CD14-positive monocyte (primary cell): ENCODE measurements at regions not wholly inside any gene's neighbourhood (a gene's known extent, or its start where the extent isn't known, plus 50 kb on each side); places are given as distances from the start of the nearest gene placed in this dataset.

ENCODE experiments used
- DNase-seq, 3 donors: peaks; one replicate each; pipeline ENCODE4 v3.0.0-alpha.2; 2011 to 2022
- H2AFZ ChIP-seq: 2 replicates; pipeline ENCODE4 v1.6.0; 2012; ENCODE audit warnings: mild to moderate bottlenecking, low read depth, low read length, inconsistent platforms; ENCODE audit not compliant: insufficient read depth, poor library complexity, severe bottlenecking
- H3K27ac ChIP-seq, 2 donors: 1 replicate in 1 of 2; 2 replicates in 1 of 2; pipeline ENCODE4 v1.5.1; 2012 to 2013; ENCODE audit warnings: low read length in 2 of 2, control low read depth in 1 of 2, inconsistent platforms in 1 of 2, low read depth in 1 of 2, mild to moderate bottlenecking in 1 of 2
- H3K27me3 ChIP-seq, 2 donors: one replicate each; pipeline versions ENCODE4 v1.6.0 to v1.6.1; 2011 to 2013; ENCODE audit warnings: low read length in 2 of 2; ENCODE audit not compliant: control insufficient read depth in 2 of 2, insufficient read depth in 2 of 2
- H3K36me3 ChIP-seq, 2 donors: replicated peaks in 1 of 2; 1 replicate in 1 of 2; 2 replicates in 1 of 2; pipeline versions ENCODE4 v1.5.1 to v1.6.1; 2012 to 2013; ENCODE audit warnings: low read length in 2 of 2, control low read depth in 1 of 2, inconsistent platforms in 1 of 2, mild to moderate bottlenecking in 1 of 2; ENCODE audit not compliant: insufficient read depth in 2 of 2, control insufficient read depth in 1 of 2
- H3K4me1 ChIP-seq, 2 donors: 1 replicate in 1 of 2; 2 replicates in 1 of 2; pipeline versions ENCODE4 v1.5.1 to v1.6.1; 2012 to 2013; ENCODE audit warnings: low read length in 2 of 2, control low read depth in 1 of 2, inconsistent platforms in 1 of 2, mild to moderate bottlenecking in 1 of 2, moderate library complexity in 1 of 2; ENCODE audit not compliant: insufficient read depth in 2 of 2, control insufficient read depth in 1 of 2
- H3K4me2 ChIP-seq: replicated peaks from 2 replicates; pipeline ENCODE3; 2012; ENCODE audit warnings: low read length, moderate library complexity, mild to moderate bottlenecking; ENCODE audit not compliant: poor library complexity, severe bottlenecking; ENCODE audit errors: extremely low read depth
- H3K4me3 ChIP-seq, 3 experiments: fragments of 200-600 bp in 1 of 3; sonication (generic) in 1 of 3; replicated peaks in 1 of 3; 1 replicate in 2 of 3; 2 replicates in 1 of 3; pipeline ENCODE4 v1.5.1; 2011 to 2013; ENCODE audit warnings: low read length in 3 of 3, mild to moderate bottlenecking in 3 of 3, control low read depth in 2 of 3, low read depth in 2 of 3, inconsistent platforms in 1 of 3, moderate library complexity in 1 of 3
- H3K79me2 ChIP-seq: 2 replicates; pipeline ENCODE4 v1.6.0; 2012; ENCODE audit warnings: mild to moderate bottlenecking, control low read depth, inconsistent platforms, low read length, moderate library complexity; ENCODE audit not compliant: insufficient read depth
- H3K9ac ChIP-seq: 2 replicates; pipeline ENCODE4 v1.6.0; 2017; ENCODE audit warnings: low read length, mild to moderate bottlenecking; ENCODE audit not compliant: insufficient read depth, poor library complexity, severe bottlenecking
- H3K9me3 ChIP-seq, 2 donors: replicated peaks in 1 of 2; 1 replicate in 1 of 2; 2 replicates in 1 of 2; pipeline versions ENCODE4 v1.5.1 to v1.6.1; 2012 to 2013; ENCODE audit warnings: low read length in 2 of 2, control low read depth in 1 of 2; ENCODE audit not compliant: control insufficient read depth in 1 of 2, insufficient read depth in 1 of 2
- H4K20me1 ChIP-seq: 2 replicates; pipeline ENCODE4 v1.6.0; 2012; ENCODE audit warnings: mild to moderate bottlenecking, low read length, control low read depth, moderate library complexity; ENCODE audit not compliant: insufficient read depth
- H3K27ac Mint-ChIP-seq, 7 donors: one replicate each; pipeline ENCODE4 v1.8.0; 2020; ENCODE audit warnings: mild to moderate bottlenecking in 7 of 7, mixed read lengths in 7 of 7, moderate library complexity in 6 of 7, inconsistent platforms in 2 of 7
- H3K27me3 Mint-ChIP-seq, 3 donors: one replicate each; pipeline ENCODE4 v1.8.0; 2021 to 2022; ENCODE audit warnings: low read depth in 3 of 3, mild to moderate bottlenecking in 3 of 3, mixed read lengths in 3 of 3, moderate library complexity in 3 of 3, inconsistent platforms in 1 of 3
- H3K36me3 Mint-ChIP-seq, 2 donors: one replicate each; pipeline ENCODE4 v1.8.0; 2020; ENCODE audit warnings: mixed read lengths in 2 of 2, inconsistent platforms in 1 of 2, mild to moderate bottlenecking in 1 of 2
- H3K4me1 Mint-ChIP-seq: one replicate; pipeline ENCODE4 v1.8.0; 2020; ENCODE audit warnings: mild to moderate bottlenecking, mixed read lengths
- H3K4me3 Mint-ChIP-seq, 2 donors: one replicate each; pipeline ENCODE4 v1.8.0; 2020; ENCODE audit warnings: mild to moderate bottlenecking in 2 of 2, mixed read lengths in 2 of 2, moderate library complexity in 1 of 2
- H3K9me3 Mint-ChIP-seq, 7 donors: one replicate each; pipeline ENCODE4 v1.8.0; 2020 to 2022; ENCODE audit warnings: mixed read lengths in 7 of 7, mild to moderate bottlenecking in 6 of 7, moderate library complexity in 6 of 7, inconsistent platforms in 2 of 7
- WGBS: methylation state at CpG from one replicate; pipeline ENCODE4 v1.1.5; 2013; ENCODE audit warnings: missing lambda C conversion rate; ENCODE audit not compliant: insufficient coverage; 5-methylcytosine and 5-hydroxymethylcytosine counted together
- intact Hi-C, 2 donors: fragments of 100-400 bp; cut with micrococcal nuclease; formaldehyde crosslinking; loops; one replicate each; pipeline versions ENCODE4 v1.15.0 to v1.15.1; 2023
- TF ChIP-seq, protein P1 (sequence below): fragments of 200-600 bp; IDR thresholded peaks from one replicate; pipeline ENCODE4 v1.8.0; 2022; ENCODE audit warnings: antibody characterized with exemption, mild to moderate bottlenecking

DNA sequence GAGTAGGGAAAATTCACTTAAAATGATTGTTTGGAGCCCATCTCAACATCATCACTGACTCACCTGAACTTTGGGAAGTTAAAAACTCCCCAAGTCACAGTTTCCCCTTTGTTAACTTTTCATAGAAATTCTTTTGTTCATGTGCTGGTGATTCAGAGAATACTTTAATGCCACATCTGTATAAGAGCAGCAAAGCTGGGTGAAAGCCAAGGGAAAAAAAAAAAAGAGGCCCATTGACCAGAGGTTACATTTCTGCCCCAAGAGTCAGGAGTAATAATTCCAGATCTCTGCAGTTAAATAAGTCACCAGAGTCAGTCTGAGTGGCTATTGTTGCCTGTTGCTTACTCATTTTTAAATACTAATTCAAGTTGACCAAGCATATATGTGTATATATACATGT, 136.4 kb upstream of the LGR5 start:
- H3K4me1 ChIP-seq = no peaks in the 10 kb centered on the region
- H3K4me1 Mint-ChIP-seq = no peaks in the 10 kb centered on the region
- H4K20me1 ChIP-seq = no peaks in the 10 kb centered on the region
- H3K27me3 ChIP-seq = no peaks in the 10 kb centered on the region
- H3K4me2 ChIP-seq = no peak overlapping the region
- intact Hi-C loops = no loop called here
- no peaks in the 10 kb centered on the region for H3K79me2 ChIP-seq
- no peak overlapping the region for H3K27ac Mint-ChIP-seq
- peaks cover 0 to 3% (median 0%) of the 10 kb centered on the region in 7 donors for H3K9me3 Mint-ChIP-seq
- no peaks in the 10 kb centered on the region for H3K36me3 ChIP-seq
- TF ChIP-seq, protein P1, sequence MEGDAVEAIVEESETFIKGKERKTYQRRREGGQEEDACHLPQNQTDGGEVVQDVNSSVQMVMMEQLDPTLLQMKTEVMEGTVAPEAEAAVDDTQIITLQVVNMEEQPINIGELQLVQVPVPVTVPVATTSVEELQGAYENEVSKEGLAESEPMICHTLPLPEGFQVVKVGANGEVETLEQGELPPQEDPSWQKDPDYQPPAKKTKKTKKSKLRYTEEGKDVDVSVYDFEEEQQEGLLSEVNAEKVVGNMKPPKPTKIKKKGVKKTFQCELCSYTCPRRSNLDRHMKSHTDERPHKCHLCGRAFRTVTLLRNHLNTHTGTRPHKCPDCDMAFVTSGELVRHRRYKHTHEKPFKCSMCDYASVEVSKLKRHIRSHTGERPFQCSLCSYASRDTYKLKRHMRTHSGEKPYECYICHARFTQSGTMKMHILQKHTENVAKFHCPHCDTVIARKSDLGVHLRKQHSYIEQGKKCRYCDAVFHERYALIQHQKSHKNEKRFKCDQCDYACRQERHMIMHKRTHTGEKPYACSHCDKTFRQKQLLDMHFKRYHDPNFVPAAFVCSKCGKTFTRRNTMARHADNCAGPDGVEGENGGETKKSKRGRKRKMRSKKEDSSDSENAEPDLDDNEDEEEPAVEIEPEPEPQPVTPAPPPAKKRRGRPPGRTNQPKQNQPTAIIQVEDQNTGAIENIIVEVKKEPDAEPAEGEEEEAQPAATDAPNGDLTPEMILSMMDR = no peak
- no peak overlapping the region for H3K4me3 Mint-ChIP-seq
- peaks cover 0 to 3% (median under 1%) of the 10 kb centered on the region in 3 donors for H3K27me3 Mint-ChIP-seq
- H3K36me3 Mint-ChIP-seq = no peaks in the 10 kb centered on the region
- no peak overlapping the region for H3K4me3 ChIP-seq
- no peak for DNase-seq
- no peak overlapping the region for H3K9ac ChIP-seq
- no peak overlapping the region for H3K27ac ChIP-seq
- no peak overlapping the region for H2AFZ ChIP-seq
- no peaks in the 10 kb centered on the region for H3K9me3 ChIP-seq

GRCh38 chr12:71300772-71301675, 138.6 kb upstream of the LGR5 start:
- Histone ChIP-seq H3K27ac (no peak overlapping the region), H3K79me2 (no peaks in the 10 kb centered on the region), H3K4me3 (no peak overlapping the region), H3K9me3 (no peaks in the 10 kb centered on the region), H2AFZ (no peak overlapping the region), H3K4me2 (no peak overlapping the region), H3K9ac (no peak overlapping the region), H3K27me3 (no peaks in the 10 kb centered on the region), H4K20me1 (no peaks in the 10 kb centered on the region), H3K4me1 (no peaks in the 10 kb centered on the region), H3K36me3 (no peaks in the 10 kb centered on the region)
- Mint-ChIP-seq H3K4me1 (no peaks in the 10 kb centered on the region), H3K4me3 (no peak overlapping the region), H3K9me3 (peaks cover 0 to 3% (median 0%) of the 10 kb centered on the region in 7 donors), H3K27me3 (peaks cover 0 to 3% (median 0%) of the 10 kb centered on the region in 3 donors), H3K27ac (no peak overlapping the region), H3K36me3 (no peaks in the 10 kb centered on the region)
- intact Hi-C loops = no loop called here
- DNase-seq = no peak
- WGBS = 90% methylated on average over 2 of the region's 4 CpGs
- TF ChIP-seq, protein P1 = no peak
